HFFc6 (cell line): ENCODE measurements at regions not wholly inside any gene's neighbourhood (a gene's known extent, or its start where the extent isn't known, plus 50 kb on each side); places are given as distances from the start of the nearest gene placed in this dataset.

Experiments used
- DNase-seq: peaks from one replicate; pipeline ENCODE4 v3.0.0-alpha.2; 2018
- H3K27ac Mint-ChIP-seq: 2 replicates; pipeline ENCODE4 v1.8.0; 2020; ENCODE audit warnings: mild to moderate bottlenecking, mixed read lengths
- H3K27me3 Mint-ChIP-seq: 2 replicates; pipeline ENCODE4 v1.8.0; 2021; ENCODE audit warnings: mild to moderate bottlenecking, moderate library complexity, mixed read lengths; ENCODE audit not compliant: insufficient read depth
- H3K36me3 Mint-ChIP-seq: 2 replicates; pipeline ENCODE4 v1.8.0; 2021; ENCODE audit warnings: low read depth, mixed read lengths
- H3K4me1 Mint-ChIP-seq: 2 replicates; pipeline ENCODE4 v1.8.0; 2020; ENCODE audit warnings: low read depth, mixed read lengths
- H3K4me3 Mint-ChIP-seq: 2 replicates; pipeline ENCODE4 v1.8.0; 2020; ENCODE audit warnings: mild to moderate bottlenecking, moderate library complexity, mixed read lengths
- H3K9me3 Mint-ChIP-seq: 2 replicates; pipeline ENCODE4 v1.8.0; 2020; ENCODE audit warnings: mild to moderate bottlenecking, mixed read lengths
- TF ChIP-seq, protein P1 (sequence below): fragments of 200-600 bp; sonication (generic); IDR thresholded peaks from 2 replicates; pipeline ENCODE4 v1.5.0; 2021; ENCODE audit warnings: antibody characterized with exemption, mild to moderate bottlenecking

DNA sequence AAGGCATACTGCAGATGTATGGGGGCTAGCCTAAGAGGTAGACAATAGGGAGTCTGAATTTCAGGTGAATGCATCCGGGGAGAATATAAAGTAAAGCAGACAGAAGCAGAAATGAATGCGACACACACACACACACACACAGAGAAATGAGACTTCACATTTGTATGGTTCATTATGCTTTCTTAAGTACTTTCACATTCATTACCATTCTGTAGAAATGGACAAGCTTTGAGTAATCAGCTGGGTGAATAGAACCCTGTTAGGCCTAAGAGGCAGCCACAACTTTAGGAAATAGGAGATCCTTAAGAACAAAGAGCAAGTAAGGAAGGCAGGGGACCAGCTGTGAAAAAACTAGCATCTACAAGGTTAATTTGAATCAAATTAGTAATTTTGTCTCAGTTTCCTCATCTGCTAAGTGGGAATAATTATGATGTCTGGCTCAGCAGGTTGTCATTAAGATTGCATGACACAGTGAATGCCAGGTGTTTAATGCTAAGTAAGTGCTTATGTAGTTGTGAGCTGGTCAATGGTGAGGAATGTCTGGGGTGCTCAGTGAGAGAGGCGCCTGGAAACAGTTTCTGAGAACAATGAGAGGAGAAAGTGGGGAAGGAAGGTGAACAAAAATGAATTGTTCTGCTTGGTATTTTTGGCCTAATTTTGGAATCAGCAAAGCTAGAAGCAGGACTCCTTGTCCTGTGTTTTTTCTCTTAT lies 265.8 kb upstream of the CLINT1 start:
- Mint-ChIP-seq H3K4me3 (no peak overlapping the region), H3K36me3 (no peaks in the 10 kb centered on the region)

DNA sequence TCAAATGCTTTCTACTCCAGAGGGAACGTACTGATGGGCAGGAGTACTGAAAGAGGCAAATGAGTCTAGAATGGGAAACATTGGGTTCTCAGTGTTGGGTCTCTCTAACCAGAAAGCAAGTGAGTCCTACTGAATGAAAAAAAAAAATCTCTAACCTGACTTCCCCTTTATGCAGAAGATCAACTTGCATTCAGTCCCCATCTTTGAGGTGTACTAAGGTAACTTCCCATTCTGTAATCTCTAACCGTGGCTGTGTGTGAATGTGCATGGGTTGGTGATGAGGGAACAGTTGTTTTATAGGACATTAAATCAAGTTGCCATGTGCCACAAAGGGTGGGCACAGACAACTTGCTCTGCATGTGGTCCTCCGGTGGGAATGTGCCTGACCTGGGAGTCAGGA lies 264.6 kb upstream of the CLINT1 start:
- DNase-seq, result no peak
- TF ChIP-seq, protein P1, sequence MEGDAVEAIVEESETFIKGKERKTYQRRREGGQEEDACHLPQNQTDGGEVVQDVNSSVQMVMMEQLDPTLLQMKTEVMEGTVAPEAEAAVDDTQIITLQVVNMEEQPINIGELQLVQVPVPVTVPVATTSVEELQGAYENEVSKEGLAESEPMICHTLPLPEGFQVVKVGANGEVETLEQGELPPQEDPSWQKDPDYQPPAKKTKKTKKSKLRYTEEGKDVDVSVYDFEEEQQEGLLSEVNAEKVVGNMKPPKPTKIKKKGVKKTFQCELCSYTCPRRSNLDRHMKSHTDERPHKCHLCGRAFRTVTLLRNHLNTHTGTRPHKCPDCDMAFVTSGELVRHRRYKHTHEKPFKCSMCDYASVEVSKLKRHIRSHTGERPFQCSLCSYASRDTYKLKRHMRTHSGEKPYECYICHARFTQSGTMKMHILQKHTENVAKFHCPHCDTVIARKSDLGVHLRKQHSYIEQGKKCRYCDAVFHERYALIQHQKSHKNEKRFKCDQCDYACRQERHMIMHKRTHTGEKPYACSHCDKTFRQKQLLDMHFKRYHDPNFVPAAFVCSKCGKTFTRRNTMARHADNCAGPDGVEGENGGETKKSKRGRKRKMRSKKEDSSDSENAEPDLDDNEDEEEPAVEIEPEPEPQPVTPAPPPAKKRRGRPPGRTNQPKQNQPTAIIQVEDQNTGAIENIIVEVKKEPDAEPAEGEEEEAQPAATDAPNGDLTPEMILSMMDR, result no peak
- Mint-ChIP-seq H3K27me3 (no peaks in the 10 kb centered on the region), H3K4me1 (no peaks in the 10 kb centered on the region), H3K27ac (no peak overlapping the region), H3K4me3 (no peak overlapping the region), H3K36me3 (no peaks in the 10 kb centered on the region), H3K9me3 (peaks cover 11% of the 10 kb centered on the region)

More for the DNA sequence above, 265.8 kb upstream of the CLINT1 start:
- Mint-ChIP-seq H3K9me3 (peaks cover 19% of the 10 kb centered on the region), H3K27me3 (no peaks in the 10 kb centered on the region), H3K4me1 (no peaks in the 10 kb centered on the region), H3K27ac (no peak overlapping the region)
- TF ChIP-seq, protein P1, result no peak
- DNase-seq, result no peak

DNA sequence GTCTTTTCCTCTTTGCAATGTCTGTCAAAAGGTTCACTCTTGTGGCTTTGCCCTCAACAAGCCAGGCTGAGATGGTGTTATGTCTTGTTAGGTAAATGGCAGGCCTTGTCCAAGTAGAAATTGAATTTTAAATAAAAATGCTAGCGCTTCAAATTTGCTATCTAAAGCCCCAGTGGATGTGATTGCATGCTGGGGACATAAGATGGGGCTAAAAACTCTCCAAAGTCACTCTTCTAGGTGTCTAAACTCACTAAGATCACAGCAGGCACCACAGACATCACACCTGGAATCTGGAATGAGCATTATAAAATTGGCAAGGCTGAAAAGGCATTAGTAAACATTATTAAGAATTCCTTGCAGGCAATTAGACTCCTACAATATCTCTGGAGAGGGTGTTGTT lies 262.7 kb upstream of the CLINT1 start:
- H3K27ac Mint-ChIP-seq, result no peak overlapping the region
- no peak overlapping the region for H3K4me3 Mint-ChIP-seq
- no peaks in the 10 kb centered on the region for H3K4me1 Mint-ChIP-seq
- H3K36me3 Mint-ChIP-seq, result no peaks in the 10 kb centered on the region
- H3K27me3 Mint-ChIP-seq, result no peaks in the 10 kb centered on the region; the same call in 1 of the 2 replicates
- TF ChIP-seq, protein P1, result no peak
- H3K9me3 Mint-ChIP-seq, result peaks cover 6% of the 10 kb centered on the region; the same call in 1 of the 2 replicates
- DNase-seq, result no peak

DNA sequence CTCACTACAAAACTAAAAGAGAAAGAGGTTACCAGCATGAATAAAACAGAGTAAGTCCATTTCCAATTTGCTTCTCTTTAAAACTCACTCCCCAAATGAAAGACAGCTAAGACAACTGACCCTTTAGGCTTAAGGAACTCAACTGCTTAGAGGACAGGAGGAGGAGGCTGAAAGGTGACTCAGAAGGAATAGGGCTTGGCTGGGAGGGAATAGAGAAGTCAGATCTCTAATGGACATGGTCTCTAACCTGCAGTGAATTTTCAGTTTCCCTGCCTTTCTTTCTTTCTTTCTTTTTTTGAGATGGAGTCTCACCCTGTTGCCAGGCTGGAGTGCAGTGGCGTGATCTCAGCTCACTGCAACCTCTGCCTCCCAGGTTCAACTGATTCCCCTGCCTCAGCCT lies 261.8 kb upstream of the CLINT1 start:
- TF ChIP-seq, protein P1, result no peak
- Mint-ChIP-seq H3K4me3 (no peak overlapping the region), H3K27me3 (no peaks in the 10 kb centered on the region; the same call in 1 of the 2 replicates), H3K36me3 (no peaks in the 10 kb centered on the region), H3K9me3 (peaks cover 3% of the 10 kb centered on the region; the same call in 1 of the 2 replicates), H3K27ac (no peak overlapping the region), H3K4me1 (no peaks in the 10 kb centered on the region)
- no peak for DNase-seq

DNA sequence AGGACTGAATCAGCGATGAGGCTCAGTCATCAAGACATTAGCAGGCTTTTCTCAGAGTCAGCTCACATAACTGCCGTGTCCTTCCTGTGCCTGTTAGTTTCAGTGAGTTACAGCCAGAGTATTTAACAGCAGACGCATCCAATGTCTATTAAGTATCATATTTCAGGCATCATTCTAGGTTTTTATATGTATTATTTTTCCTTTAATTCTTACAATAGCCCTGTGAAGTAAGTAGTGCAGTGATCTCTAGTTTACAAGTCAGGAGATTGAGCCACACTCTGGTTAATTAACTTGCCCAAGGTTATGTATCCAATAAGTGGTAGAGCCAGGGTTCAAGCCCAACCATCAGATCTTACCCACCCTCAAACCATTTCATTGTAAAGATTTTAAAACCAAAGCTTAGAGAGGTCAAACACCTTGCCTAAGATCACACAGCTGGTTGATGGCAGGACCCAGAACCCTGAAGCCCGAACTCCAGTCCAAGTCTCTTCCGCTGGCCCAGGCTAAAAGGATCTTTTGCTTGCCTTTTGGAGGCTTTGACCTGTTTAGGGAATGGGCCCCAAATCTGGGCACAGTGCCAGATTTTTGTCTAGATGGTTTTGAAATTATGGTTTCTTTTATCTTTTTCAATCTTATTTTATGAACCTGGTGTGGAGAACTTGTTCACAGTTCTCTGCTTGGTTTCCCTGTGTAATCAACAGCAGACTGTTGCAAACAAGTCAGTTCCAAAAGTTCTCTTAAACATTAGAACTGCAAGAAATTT lies 261.2 kb upstream of the CLINT1 start:
- no peak overlapping the region for H3K4me3 Mint-ChIP-seq
- no peaks in the 10 kb centered on the region for H3K36me3 Mint-ChIP-seq
- H3K27me3 Mint-ChIP-seq, result no peaks in the 10 kb centered on the region; the same call in 1 of the 2 replicates
- TF ChIP-seq, protein P1, result no peak
- no peaks in the 10 kb centered on the region for H3K4me1 Mint-ChIP-seq
- DNase-seq, result no peak
- H3K27ac Mint-ChIP-seq, result no peak overlapping the region
- H3K9me3 Mint-ChIP-seq, result no peaks in the 10 kb centered on the region; the same call in 1 of the 2 replicates
